Loucy (cell line): ENCODE measurements at regions not wholly inside any gene's neighbourhood (a gene's known extent, or its start where the extent isn't known, plus 50 kb on each side); places are given as distances from the start of the nearest gene placed in this dataset.

ENCODE experiments used
- CTCF ChIP-seq: fragments of 200-600 bp; sonication (generic); conservative IDR thresholded peaks from 2 replicates; pipeline ENCODE4 v1.5.1; 2014; ENCODE audit warnings: mild to moderate bottlenecking, antibody characterized with exemption, low read length
- EZH2phosphoT487 ChIP-seq: fragments of 200-600 bp; IDR thresholded peaks from 2 replicates; pipeline ENCODE4 v1.6.1; 2018; ENCODE audit warnings: antibody characterized with exemption, mild to moderate bottlenecking, moderate library complexity, borderline replicate concordance

GRCh38 chr21:34274001-34274400, 89.8 kb upstream of the KCNE2 start:
- TF ChIP-seq CTCF (no peak), EZH2phosphoT487 (no peak)
